ENCODE measurements at regions not wholly inside any gene's neighbourhood (a gene's known extent, or its start where the extent isn't known, plus 50 kb on each side); places are given as distances from the start of the nearest gene placed in this dataset.

- no peak for TF ChIP-seq CTCF (IDR thresholded peaks at IDR 0.05)
- no peak for TF ChIP-seq POLR2A (IDR thresholded peaks at IDR 0.05)
Measured at GRCh38 chr11:112400476-112401014, 139.9 kb upstream of the PLET1 start.
